ENCODE measurements at regions not wholly inside any gene's neighbourhood (a gene's known extent, or its start where the extent isn't known, plus 50 kb on each side); places are given as distances from the start of the nearest gene placed in this dataset.
"Not testable (repeated sequence)": the region's sequence is repeated elsewhere in the genome, so short reads cannot be mapped to it uniquely, and the experiment has no call there.

- not testable (repeated sequence) for DNase-seq (ENCODE audit: low spot score); H3K4me3 Mint-ChIP-seq (ENCODE audit: unreplicated experiment); H3K4me1 Mint-ChIP-seq (ENCODE audit: low read depth); H3K27me3 Mint-ChIP-seq (ENCODE audit: low read depth); H3K36me3 Mint-ChIP-seq (ENCODE audit: low read depth); H3K9me3 Mint-ChIP-seq (ENCODE audit: low read depth); H3K27ac Mint-ChIP-seq (ENCODE audit: unreplicated experiment)
Measured at GRCh38 chr7:55686771-55687170, 114.5 kb upstream of the VOPP1 start.

GRCh38 chr7:55683501-55683900 is 111.2 kb upstream of the VOPP1 start:
- H3K4me3 Mint-ChIP-seq (ENCODE audit: unreplicated experiment); H3K4me1 Mint-ChIP-seq (ENCODE audit: low read depth); H3K9me3 Mint-ChIP-seq (ENCODE audit: low read depth); DNase-seq (ENCODE audit: low spot score); H3K36me3 Mint-ChIP-seq (ENCODE audit: low read depth); H3K27me3 Mint-ChIP-seq (ENCODE audit: low read depth); H3K27ac Mint-ChIP-seq (ENCODE audit: unreplicated experiment): not testable (repeated sequence)

GRCh38 chr7:55675589-55675988 is 103.3 kb upstream of the VOPP1 start:
- not testable (repeated sequence) for H3K27ac Mint-ChIP-seq (ENCODE audit: unreplicated experiment); H3K9me3 Mint-ChIP-seq (ENCODE audit: low read depth); H3K4me3 Mint-ChIP-seq (ENCODE audit: unreplicated experiment); H3K27me3 Mint-ChIP-seq (ENCODE audit: low read depth); H3K36me3 Mint-ChIP-seq (ENCODE audit: low read depth); H3K4me1 Mint-ChIP-seq (ENCODE audit: low read depth); DNase-seq (ENCODE audit: low spot score)

GRCh38 chr7:55673525-55673924 is 101.2 kb upstream of the VOPP1 start:
- not testable (repeated sequence) for H3K27ac Mint-ChIP-seq (ENCODE audit: unreplicated experiment); H3K9me3 Mint-ChIP-seq (ENCODE audit: low read depth); H3K36me3 Mint-ChIP-seq (ENCODE audit: low read depth); H3K27me3 Mint-ChIP-seq (ENCODE audit: low read depth); DNase-seq (ENCODE audit: low spot score); H3K4me3 Mint-ChIP-seq (ENCODE audit: unreplicated experiment); H3K4me1 Mint-ChIP-seq (ENCODE audit: low read depth)

- H3K36me3 Mint-ChIP-seq (ENCODE audit: low read depth); H3K27me3 Mint-ChIP-seq (ENCODE audit: low read depth); H3K4me3 Mint-ChIP-seq (ENCODE audit: unreplicated experiment): not testable (repeated sequence)
Measured at GRCh38 chr7:55672084-55672483, 99.8 kb upstream of the VOPP1 start.

GRCh38 chr7:55657654-55658053 is 85.4 kb upstream of the VOPP1 start:
- H3K36me3 Mint-ChIP-seq (ENCODE audit: low read depth) = no peaks in the 10 kb centered on the region
- H3K4me3 Mint-ChIP-seq (ENCODE audit: unreplicated experiment) = no peak overlapping the region
- no peak for DNase-seq (ENCODE audit: low spot score)
- no peak overlapping the region for H3K27ac Mint-ChIP-seq (ENCODE audit: unreplicated experiment)
- H3K27me3 Mint-ChIP-seq (ENCODE audit: low read depth) = peaks cover 16% of the 10 kb centered on the region
- H3K9me3 Mint-ChIP-seq (ENCODE audit: low read depth) = no peaks in the 10 kb centered on the region
- no peaks in the 10 kb centered on the region for H3K4me1 Mint-ChIP-seq (ENCODE audit: low read depth)
- TF ChIP-seq CTCF (IDR thresholded peaks at IDR 0.05) = no peak

More at GRCh38 chr7:55672084-55672483, 99.8 kb upstream of the VOPP1 start:
- not testable (repeated sequence) for H3K27ac Mint-ChIP-seq (ENCODE audit: unreplicated experiment); H3K4me1 Mint-ChIP-seq (ENCODE audit: low read depth); H3K9me3 Mint-ChIP-seq (ENCODE audit: low read depth); DNase-seq (ENCODE audit: low spot score)

- no peaks in the 10 kb centered on the region for H3K36me3 Mint-ChIP-seq (ENCODE audit: low read depth)
- DNase-seq (ENCODE audit: low spot score) = no peak
- H3K27ac Mint-ChIP-seq (ENCODE audit: unreplicated experiment) = no peak overlapping the region
- H3K9me3 Mint-ChIP-seq (ENCODE audit: low read depth) = no peaks in the 10 kb centered on the region
- H3K27me3 Mint-ChIP-seq (ENCODE audit: low read depth) = peaks cover 18% of the 10 kb centered on the region
- no peak overlapping the region for H3K4me3 Mint-ChIP-seq (ENCODE audit: unreplicated experiment)
- no peaks in the 10 kb centered on the region for H3K4me1 Mint-ChIP-seq (ENCODE audit: low read depth)
- TF ChIP-seq CTCF (IDR thresholded peaks at IDR 0.05) = no peak
Measured at GRCh38 chr7:55651057-55651456, 78.8 kb upstream of the VOPP1 start.

GRCh38 chr7:55649238-55649637 is 76.9 kb upstream of the VOPP1 start:
- Mint-ChIP-seq H3K9me3 (ENCODE audit: low read depth) (no peaks in the 10 kb centered on the region), H3K36me3 (ENCODE audit: low read depth) (no peaks in the 10 kb centered on the region), H3K27ac (ENCODE audit: unreplicated experiment) (no peak overlapping the region), H3K4me1 (ENCODE audit: low read depth) (no peaks in the 10 kb centered on the region), H3K4me3 (ENCODE audit: unreplicated experiment) (no peak overlapping the region), H3K27me3 (ENCODE audit: low read depth) (peaks cover 13% of the 10 kb centered on the region)
- DNase-seq (ENCODE audit: low spot score) = no peak
- no peak for TF ChIP-seq CTCF (IDR thresholded peaks at IDR 0.05)
